MG63 (cell line): ENCODE measurements at regions not wholly inside any gene's neighbourhood (a gene's known extent, or its start where the extent isn't known, plus 50 kb on each side); places are given as distances from the start of the nearest gene placed in this dataset.
A peak's percentile ranks its signal among the peaks of the same experiment; 100 is the strongest.

Source experiments
- DNase-seq: peaks from one replicate; pipeline ENCODE4 v3.0.0-alpha.2; 2020
- H3K27me3 ChIP-seq: fragments of 250-450 bp; sonication (Bioruptor Pico); 2 replicates; pipeline ENCODE4 v1.5.1; 2020; ENCODE audit warnings: mild to moderate bottlenecking, moderate library complexity
- H3K36me3 ChIP-seq: fragments of 250-450 bp; sonication (Bioruptor Pico); 2 replicates; pipeline ENCODE4 v1.5.1; 2020; ENCODE audit warnings: mild to moderate bottlenecking, moderate library complexity
- H3K4me3 ChIP-seq: fragments of 250-450 bp; sonication (Bioruptor Pico); 2 replicates; pipeline ENCODE4 v1.5.1; 2020; ENCODE audit warnings: mild to moderate bottlenecking, moderate library complexity
- H3K9me3 ChIP-seq: fragments of 250-450 bp; sonication (Bioruptor Pico); 2 replicates; pipeline ENCODE4 v1.5.1; 2020; ENCODE audit warnings: mild to moderate bottlenecking, moderate library complexity

DNA sequence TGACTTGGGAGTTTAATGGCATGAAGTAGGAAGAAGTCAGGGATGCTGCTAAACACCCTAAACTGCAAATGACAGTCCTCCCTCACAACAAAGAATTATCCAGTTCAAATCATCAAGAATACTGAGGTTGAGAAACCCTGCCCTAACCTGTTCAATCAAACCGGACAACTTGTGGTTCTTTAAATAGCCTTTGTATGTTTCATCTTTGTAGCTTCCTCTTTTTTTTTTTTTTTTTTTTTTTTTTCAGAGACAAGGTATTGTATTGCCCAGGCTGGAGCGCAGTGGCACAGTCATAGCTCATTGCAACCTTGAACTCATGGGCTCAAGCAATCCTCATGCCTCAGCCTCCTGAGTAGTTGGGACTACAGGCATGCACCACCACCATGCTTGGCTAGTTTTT is 52.5 kb upstream of the TTC29 start:
- no peaks in the 10 kb centered on the region for H3K36me3 ChIP-seq
- no peaks in the 10 kb centered on the region for H3K9me3 ChIP-seq
- H3K27me3 ChIP-seq, result no peaks in the 10 kb centered on the region
- DNase-seq, result no peak
- H3K4me3 ChIP-seq, result no peak overlapping the region

DNA sequence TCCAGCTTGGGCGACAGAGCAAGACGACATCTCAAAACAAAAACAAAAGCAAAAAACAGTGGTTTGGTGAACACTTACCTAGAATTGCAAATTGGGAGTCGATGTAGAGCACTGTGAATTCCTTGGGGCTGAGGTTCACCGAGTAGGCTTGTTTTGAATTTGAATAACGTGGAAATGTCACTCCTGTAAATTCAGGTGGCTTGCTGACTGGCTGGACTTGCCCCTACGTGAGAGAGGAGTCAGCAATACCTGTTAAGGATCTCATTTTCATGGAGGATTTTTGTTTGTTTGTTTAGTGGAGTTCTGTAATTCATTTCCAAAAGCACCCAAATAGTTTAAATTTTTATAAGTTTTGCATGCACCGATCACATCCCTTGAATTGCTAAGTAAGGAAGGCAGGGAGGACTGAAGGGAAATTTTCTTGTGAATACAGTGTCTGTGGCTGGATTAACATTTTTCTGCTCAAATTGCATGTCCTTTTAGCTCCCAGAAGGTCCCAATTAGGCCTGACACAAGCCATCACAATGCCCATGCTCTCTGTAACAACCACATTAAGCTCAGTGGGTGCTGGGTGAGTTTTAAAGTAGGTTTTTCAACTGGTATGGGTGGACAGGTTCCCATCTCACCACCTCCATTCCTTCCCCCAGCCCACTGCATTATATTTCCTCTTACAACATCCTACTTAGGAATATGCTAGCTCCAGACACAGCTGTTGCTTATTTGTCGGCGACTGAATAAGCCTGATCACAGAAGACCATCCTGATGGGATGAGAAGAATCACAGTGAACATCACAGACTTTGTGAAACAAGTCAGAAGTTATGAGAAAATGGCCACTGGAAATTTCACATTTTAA is 58.5 kb upstream of the TTC29 start:
- Histone ChIP-seq H3K36me3 (no peaks in the 10 kb centered on the region), H3K4me3 (no peak overlapping the region), H3K9me3 (no peaks in the 10 kb centered on the region), H3K27me3 (no peaks in the 10 kb centered on the region)
- DNase-seq, result no peak

DNA sequence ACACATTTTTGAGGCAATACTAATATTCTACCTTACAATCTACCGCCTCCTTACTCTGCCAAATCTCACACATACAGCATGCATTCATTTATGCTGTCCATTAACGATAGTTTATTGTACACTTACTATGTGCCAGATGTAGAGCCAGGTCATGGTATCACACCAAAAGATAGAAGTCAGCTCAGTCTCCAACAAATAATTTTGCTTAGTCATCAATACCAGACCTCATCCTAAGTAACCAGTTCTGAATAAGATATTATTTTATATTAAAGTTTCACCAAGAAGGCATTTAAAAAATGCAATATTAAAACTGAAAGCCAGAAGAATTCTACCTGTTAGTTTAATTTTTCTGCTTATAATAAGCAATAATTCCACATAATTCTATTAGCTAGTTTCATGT is 60.6 kb upstream of the TTC29 start:
- no peak overlapping the region for H3K4me3 ChIP-seq
- no peak for DNase-seq
- no peaks in the 10 kb centered on the region for H3K9me3 ChIP-seq
- H3K36me3 ChIP-seq, result no peaks in the 10 kb centered on the region
- H3K27me3 ChIP-seq, result no peaks in the 10 kb centered on the region

DNA sequence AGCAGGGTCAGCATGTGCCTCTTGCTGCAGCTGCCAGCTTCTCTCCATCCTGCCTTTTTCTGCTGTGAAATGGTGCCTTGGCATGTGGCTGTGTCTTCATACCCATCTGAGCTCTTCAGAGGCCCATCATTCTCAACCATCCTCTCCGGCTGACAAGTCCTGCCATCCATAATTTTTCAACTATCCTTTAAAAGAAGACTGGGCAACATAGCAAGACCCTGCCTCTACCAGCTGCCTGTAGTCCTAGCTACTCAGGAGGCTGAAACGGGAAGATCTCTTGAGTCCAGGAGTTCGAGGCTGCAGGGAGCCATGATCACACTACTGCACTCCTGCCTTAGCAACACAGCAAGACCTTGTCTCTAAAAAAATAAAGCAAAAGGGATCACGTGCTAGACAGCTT is 64.2 kb upstream of the TTC29 start:
- DNase-seq, result no peak
- H3K27me3 ChIP-seq, result no peaks in the 10 kb centered on the region
- no peak overlapping the region for H3K4me3 ChIP-seq
- H3K9me3 ChIP-seq, result no peaks in the 10 kb centered on the region
- no peaks in the 10 kb centered on the region for H3K36me3 ChIP-seq

DNA sequence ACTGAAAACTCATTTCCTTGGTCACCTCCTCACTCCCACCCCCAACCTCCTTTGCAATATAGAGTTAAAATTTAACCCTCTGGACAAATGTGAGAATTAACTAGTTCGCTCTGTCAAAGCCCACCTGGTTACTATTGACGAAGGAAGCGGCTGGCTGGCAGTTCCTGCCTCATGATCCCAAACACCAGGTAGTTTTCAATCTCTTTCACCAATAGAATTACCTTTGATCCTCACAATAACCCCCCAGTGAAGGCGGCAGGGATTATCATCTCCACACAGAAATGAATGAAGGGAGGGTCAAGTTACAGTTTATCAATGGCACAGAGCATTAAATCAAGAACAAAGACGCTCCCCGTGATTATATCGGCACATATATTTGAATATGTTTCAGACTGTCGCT is 65.7 kb upstream of the TTC29 start:
- Histone ChIP-seq H3K9me3 (no peaks in the 10 kb centered on the region), H3K27me3 (no peaks in the 10 kb centered on the region), H3K4me3 (no peak overlapping the region), H3K36me3 (no peaks in the 10 kb centered on the region)
- DNase-seq, result no peak

DNA sequence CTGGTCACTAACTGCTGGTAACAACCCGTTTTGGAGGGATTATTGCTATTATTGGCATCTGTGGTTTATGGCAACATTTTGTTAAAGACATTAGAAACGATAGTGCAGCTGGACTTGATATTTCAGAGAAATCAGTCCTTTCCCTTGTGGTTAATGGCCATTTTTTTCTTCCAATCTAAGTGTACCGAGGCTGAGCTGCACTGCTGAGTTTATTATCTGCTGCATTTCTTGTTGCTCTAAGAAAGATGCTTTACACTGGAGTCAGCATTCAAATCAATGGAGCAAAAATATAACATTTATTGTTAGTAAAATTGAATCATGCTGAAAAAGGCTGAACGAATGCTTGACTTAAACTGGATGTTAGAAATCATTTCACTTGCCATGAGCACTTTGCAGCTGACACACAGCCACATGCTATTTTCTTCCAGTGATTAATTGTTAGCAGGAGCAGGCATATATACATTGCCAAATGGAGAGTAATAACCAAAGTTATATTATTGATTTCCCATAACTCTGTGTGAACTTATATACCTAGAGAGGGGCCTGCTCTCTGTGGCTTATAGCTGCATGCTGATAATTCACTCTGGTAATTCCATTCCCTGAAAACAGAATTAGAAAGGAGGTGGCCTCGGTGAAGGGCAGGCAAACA is 66.5 kb upstream of the TTC29 start:
- DNase-seq, result no peak
- no peaks in the 10 kb centered on the region for H3K36me3 ChIP-seq
- no peaks in the 10 kb centered on the region for H3K9me3 ChIP-seq
- H3K27me3 ChIP-seq, result no peaks in the 10 kb centered on the region
- no peak overlapping the region for H3K4me3 ChIP-seq

DNA sequence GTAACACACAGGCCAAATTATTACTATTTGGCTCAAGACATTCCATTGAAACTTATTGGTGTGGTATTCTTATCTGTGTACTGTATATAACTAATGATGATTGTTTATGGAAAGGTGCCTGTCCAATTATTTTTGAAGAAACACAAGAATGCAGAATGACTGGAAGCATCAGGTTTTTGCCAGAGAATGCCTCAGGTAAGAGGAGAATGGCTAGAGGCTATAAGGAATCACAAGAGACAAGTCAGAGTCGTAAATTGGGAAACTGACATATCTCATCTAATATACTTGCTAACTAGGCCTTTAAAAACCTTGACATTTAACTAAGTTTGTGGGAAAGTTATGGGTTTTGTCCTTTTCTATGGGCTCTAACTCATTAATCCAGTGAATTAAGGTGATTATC is 69.3 kb upstream of the TTC29 start:
- H3K9me3 ChIP-seq, result no peaks in the 10 kb centered on the region
- no peaks in the 10 kb centered on the region for H3K27me3 ChIP-seq
- H3K4me3 ChIP-seq, result no peak overlapping the region
- no peaks in the 10 kb centered on the region for H3K36me3 ChIP-seq
- no peak for DNase-seq

DNA sequence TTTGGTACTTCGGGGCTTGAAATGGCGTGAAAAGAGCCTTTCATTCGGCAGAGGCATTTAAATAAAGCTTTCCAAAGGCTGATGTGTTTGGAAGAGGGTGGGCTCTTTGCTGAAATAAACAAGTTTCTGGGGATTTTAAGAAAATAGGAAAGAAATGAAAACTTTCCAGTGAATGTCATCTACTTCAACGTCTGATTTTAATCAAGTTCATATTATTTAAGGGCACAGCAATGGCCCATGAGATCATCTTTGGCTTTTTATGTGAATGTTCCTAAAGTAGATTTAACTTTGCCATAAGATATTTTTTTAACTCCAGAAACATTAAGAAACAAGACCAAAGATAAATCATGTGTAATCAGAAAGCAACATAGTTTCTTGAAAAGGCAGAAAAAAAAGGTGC is 69.8 kb upstream of the TTC29 start:
- Histone ChIP-seq H3K27me3 (no peaks in the 10 kb centered on the region), H3K4me3 (no peak overlapping the region), H3K36me3 (no peaks in the 10 kb centered on the region), H3K9me3 (no peaks in the 10 kb centered on the region)
- no peak for DNase-seq

DNA sequence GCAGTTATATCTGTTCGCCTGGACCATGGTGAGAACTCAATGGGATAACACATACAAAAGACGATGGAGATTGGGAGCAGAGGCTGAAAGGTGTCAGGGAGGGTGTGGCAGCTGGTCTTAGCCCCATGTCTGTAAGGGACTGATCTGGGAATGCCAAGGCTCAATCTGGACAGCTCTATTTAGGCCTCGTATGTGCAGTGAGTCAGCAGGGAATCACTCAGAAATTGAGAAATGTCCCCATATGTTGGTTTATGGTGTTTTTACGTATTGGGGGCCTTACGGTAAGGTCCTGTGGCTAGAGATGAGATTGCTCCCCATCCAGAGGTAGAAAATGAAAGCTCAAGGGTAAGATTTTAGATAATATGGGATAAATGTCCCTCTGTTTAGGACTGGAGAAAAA is 71.4 kb upstream of the TTC29 start:
- no peak for DNase-seq
- H3K9me3 ChIP-seq, result no peaks in the 10 kb centered on the region
- H3K27me3 ChIP-seq, result no peaks in the 10 kb centered on the region
- no peaks in the 10 kb centered on the region for H3K36me3 ChIP-seq
- H3K4me3 ChIP-seq, result no peak overlapping the region

DNA sequence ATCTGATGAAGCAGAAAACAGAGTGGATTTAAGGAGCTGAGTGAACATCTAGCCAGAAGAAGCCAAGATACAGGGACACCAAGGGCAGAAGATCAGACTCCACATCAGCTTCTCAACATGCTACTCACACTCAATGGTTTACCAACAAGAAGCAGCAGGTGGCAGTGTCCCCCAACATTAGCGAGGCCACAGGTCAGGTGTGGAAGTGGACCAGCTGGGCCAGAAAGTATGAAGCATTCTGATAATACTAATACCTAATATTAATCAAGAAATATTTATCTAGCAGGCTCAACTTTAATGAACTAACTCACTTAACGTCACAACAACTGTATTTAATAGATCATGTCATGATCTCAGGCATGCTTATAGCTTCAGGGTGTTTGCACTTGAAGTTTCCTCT is 73.4 kb upstream of the TTC29 start:
- DNase-seq, result peak; percentile 20
- Histone ChIP-seq H3K36me3 (no peaks in the 10 kb centered on the region), H3K27me3 (no peaks in the 10 kb centered on the region)

DNA sequence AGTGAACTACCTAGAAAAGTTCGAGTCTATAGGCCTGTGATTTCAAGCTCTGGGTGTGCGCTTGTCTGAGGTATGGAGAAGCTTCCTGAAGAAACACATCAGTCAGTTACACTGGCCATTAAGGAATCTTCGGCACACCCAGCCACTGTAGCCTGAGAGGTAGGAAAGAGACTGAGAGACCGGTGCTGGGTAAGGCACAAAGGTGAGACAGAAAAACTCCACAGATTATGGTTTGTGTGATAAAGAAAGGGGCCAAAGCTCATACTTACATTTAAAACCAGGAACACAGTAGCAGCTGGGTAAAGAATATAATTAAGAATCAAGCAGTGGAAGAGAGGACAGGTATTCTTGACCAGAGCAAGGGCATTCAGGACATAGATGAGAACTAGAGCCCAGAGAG is 74.8 kb upstream of the TTC29 start:
- no peaks in the 10 kb centered on the region for H3K9me3 ChIP-seq
- H3K4me3 ChIP-seq, result no peak overlapping the region
- H3K27me3 ChIP-seq, result no peaks in the 10 kb centered on the region
- H3K36me3 ChIP-seq, result no peaks in the 10 kb centered on the region
- DNase-seq, result no peak

More for the DNA sequence above, 73.4 kb upstream of the TTC29 start:
- no peak overlapping the region for H3K4me3 ChIP-seq
- H3K9me3 ChIP-seq, result no peaks in the 10 kb centered on the region

DNA sequence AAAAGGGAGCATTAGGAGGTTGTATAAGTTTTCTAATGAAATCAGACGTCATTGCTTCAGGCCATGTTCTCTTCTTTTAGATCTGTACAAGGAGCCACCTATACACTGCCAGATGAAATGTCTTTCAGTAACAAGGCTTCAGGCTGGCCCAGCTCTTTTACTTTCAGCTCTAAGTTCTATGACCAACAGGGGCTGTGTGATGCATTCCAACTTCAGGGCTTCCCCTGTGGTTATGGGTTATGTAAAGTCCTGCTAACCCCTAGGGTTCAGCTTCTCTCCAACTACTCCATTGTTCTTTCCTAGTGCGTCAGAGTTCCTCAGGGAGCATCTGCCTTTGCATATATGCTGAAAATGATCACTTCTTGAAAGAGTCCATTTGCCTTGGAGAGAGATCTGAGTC is 79.4 kb upstream of the TTC29 start:
- H3K9me3 ChIP-seq, result no peaks in the 10 kb centered on the region
- H3K4me3 ChIP-seq, result no peak overlapping the region
- H3K36me3 ChIP-seq, result no peaks in the 10 kb centered on the region
- no peak for DNase-seq
- no peaks in the 10 kb centered on the region for H3K27me3 ChIP-seq

DNA sequence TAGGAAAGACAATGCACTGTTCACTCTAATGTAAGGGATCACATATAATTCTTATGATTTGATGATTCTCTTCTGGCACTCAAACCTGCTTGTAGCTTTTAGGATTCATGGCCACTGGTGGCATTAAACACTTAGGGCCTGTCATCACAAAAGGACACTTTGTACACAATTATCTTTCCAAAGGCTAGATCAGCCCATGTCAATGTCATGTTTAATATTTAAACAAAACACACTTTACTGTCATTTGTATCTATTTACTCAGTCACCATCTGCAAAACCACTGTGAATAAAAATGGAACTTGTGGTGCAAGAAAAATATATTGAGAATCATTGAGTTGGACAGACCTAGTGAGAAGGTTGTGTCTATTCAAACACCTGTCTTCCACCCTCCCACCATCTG is 83.6 kb upstream of the TTC29 start:
- Histone ChIP-seq H3K27me3 (no peaks in the 10 kb centered on the region), H3K9me3 (no peaks in the 10 kb centered on the region), H3K4me3 (no peak overlapping the region), H3K36me3 (no peaks in the 10 kb centered on the region)
- no peak for DNase-seq

DNA sequence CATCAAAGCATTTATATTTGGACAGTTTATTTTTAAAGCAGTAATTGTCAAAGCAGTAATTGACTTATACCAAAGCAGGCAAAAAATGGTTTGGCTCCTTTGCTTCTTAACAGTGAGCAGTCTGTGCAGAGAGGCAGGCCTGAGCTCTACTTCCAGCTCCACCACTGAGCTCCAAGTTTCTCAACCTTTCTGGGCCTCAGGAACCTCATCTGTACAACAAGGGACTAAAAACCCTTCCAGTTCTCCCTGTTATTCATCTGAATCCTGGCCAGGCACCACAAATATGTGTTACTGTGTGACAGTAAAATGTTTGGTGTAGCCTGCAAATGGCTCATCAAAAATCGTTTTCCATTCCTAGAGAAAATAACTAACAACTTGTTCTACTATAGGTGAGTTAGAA is 88.7 kb upstream of the TTC29 start:
- no peaks in the 10 kb centered on the region for H3K27me3 ChIP-seq
- no peaks in the 10 kb centered on the region for H3K36me3 ChIP-seq
- H3K9me3 ChIP-seq, result no peaks in the 10 kb centered on the region
- no peak for DNase-seq
- no peak overlapping the region for H3K4me3 ChIP-seq

DNA sequence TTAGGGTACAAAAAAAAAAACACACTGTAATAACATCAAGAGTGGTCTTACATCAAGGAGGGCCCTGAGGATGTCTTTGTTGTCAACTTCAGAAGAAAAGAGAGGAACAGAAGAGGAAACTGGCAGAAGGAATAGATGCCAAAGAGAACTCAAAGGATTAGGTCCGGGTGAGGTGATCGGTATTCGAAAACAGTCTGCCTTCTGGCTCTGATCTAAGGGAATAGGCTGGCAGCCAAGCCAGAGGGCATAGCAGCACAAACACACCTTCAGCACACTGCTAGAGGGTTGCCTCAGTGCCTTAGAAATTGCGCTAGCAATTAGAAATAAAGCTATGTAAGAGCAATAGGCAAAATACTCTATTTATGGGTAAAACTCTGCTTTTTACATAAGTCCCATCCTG is 91.4 kb upstream of the TTC29 start:
- H3K27me3 ChIP-seq, result no peaks in the 10 kb centered on the region

DNA sequence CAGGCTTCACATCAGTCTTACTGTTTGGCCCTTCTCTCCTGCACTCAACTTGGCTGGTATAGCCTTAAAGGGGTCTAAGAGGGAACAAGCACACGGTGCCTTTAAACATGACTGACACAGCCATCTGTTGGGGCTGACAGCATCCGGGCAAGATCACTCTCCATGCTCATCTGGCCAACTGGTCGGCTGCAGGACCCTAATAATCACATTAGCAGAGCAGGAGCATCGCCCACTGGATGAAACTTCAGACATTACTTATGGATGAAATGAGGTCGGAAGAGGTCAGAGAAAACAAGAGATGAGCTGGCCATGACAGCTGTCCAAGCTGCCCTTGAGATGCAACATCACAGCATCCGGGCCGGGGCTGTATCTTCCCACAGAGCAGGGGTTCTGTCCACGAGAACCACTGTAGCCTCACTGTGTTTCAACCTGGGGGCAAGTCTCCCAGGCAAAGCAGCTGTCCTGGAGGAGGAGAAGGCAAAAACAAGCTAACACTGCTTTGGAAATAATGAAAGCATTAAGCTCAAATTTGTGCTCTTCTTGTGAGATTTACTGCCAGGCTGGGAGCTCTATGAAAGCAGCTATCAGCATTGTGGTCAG is 94.4 kb upstream of the TTC29 start:
- Histone ChIP-seq H3K27me3 (no peaks in the 10 kb centered on the region), H3K36me3 (no peaks in the 10 kb centered on the region), H3K4me3 (no peak overlapping the region), H3K9me3 (no peaks in the 10 kb centered on the region)
- no peak for DNase-seq

More for the DNA sequence above, 91.4 kb upstream of the TTC29 start:
- Histone ChIP-seq H3K9me3 (no peaks in the 10 kb centered on the region), H3K36me3 (no peaks in the 10 kb centered on the region), H3K4me3 (no peak overlapping the region)
- no peak for DNase-seq

DNA sequence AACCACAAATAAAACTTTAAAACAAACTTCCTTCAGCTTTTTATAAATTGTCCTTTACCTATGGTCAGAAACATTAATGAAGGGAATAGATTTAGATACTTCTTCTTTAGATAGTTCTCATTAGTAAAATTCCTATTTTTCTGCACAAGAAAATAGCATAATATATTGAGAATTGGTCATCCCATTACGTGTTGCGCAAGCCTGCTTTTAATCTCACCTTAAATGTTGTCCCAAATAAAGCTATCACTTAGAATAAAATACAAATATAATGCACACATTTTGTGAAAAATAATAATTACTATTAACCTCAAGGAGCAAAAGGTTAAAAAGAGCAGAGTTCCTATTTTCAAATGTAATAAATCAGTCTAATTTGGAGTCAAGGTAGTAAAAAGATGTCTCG is 95.2 kb upstream of the TTC29 start:
- Histone ChIP-seq H3K9me3 (no peaks in the 10 kb centered on the region), H3K36me3 (no peaks in the 10 kb centered on the region), H3K4me3 (no peak overlapping the region), H3K27me3 (no peaks in the 10 kb centered on the region)
- DNase-seq, result no peak

DNA sequence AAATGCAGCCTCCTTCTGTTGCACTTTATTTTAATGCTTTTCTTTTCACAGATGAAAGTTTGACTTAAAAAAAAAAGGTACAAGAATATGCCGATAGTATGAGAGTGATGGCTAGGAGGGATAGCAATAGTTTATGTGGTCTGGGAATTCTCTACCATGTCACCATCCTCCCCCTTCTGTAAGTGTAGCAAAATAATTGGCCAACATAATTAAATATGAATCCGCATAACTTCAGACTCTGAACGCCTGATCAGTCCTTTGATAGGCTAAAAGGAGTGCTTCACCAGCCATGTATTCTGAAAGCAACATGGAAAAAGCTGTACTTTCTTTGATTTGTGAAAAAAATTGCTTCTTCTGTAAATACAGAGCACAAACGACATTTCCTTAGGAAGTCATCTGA is 95.7 kb upstream of the TTC29 start:
- no peaks in the 10 kb centered on the region for H3K9me3 ChIP-seq
- H3K36me3 ChIP-seq, result no peaks in the 10 kb centered on the region
- DNase-seq, result no peak
- no peaks in the 10 kb centered on the region for H3K27me3 ChIP-seq
- no peak overlapping the region for H3K4me3 ChIP-seq
